ENCODE measurements at regions not wholly inside any gene's neighbourhood (a gene's known extent, or its start where the extent isn't known, plus 50 kb on each side); places are given as distances from the start of the nearest gene placed in this dataset.

- TF ChIP-seq CTCF (IDR thresholded peaks at IDR 0.05; ENCODE audit: low read depth, low read length) (no peak), MYC (IDR thresholded peaks at IDR 0.05; ENCODE audit: low read depth, low read length) (no peak), POLR2A (IDR thresholded peaks at IDR 0.05; ENCODE audit: extremely low read depth, insufficient read length) (no peak)
These were observed 188.7 kb downstream of the MIAT start for GRCh38 chr22:26846076-26846475.

All from NB4 (cell line).